Prostate gland (tissue), 2 donors: ENCODE measurements at regions not wholly inside any gene's neighbourhood (a gene's known extent, or its start where the extent isn't known, plus 50 kb on each side); places are given as distances from the start of the nearest gene placed in this dataset.

ENCODE experiments used
- CTCF ChIP-seq, 4 experiments: fragments of 200-600 bp in 2 of 4; fragments of 450-650 bp in 2 of 4; sonication (generic) in 2 of 4; IDR thresholded peaks; 1 replicate in 3 of 4; 2 replicates in 1 of 4; pipeline ENCODE4 v1.5.1; 2016 to 2019; ENCODE audit warnings: antibody characterized with exemption in 4 of 4, mild to moderate bottlenecking in 2 of 4, moderate library complexity in 2 of 4
- POLR2A ChIP-seq: fragments of 450-650 bp; IDR thresholded peaks from one replicate; pipeline ENCODE4 v1.6.1; 2016; ENCODE audit warnings: antibody characterized with exemption, mild to moderate bottlenecking

- TF ChIP-seq CTCF (IDR thresholded peaks at IDR 0.05) (no peak), POLR2A (no peak)
Measured at GRCh38 chr5:165327631-165328030, 1822.2 kb downstream of the MAT2B start.
